Nephron progenitor cell (in vitro differentiated cells): ENCODE measurements at regions not wholly inside any gene's neighbourhood (a gene's known extent, or its start where the extent isn't known, plus 50 kb on each side); places are given as distances from the start of the nearest gene placed in this dataset.

Source experiments
- DNase-seq: peaks from one replicate; pipeline ENCODE4 v3.0.0; 2021
- H3K27ac Mint-ChIP-seq: 2 replicates; pipeline ENCODE4 v1.8.0; 2021; ENCODE audit warnings: mild to moderate bottlenecking, moderate library complexity, mixed read lengths
- H3K27me3 Mint-ChIP-seq: 2 replicates; pipeline ENCODE4 v1.8.0; 2021; ENCODE audit warnings: mild to moderate bottlenecking, low read depth, mixed read lengths; ENCODE audit not compliant: poor library complexity
- H3K36me3 Mint-ChIP-seq: 2 replicates; pipeline ENCODE4 v1.8.0; 2021; ENCODE audit warnings: low read depth, mixed read lengths
- H3K4me1 Mint-ChIP-seq: 2 replicates; pipeline ENCODE4 v1.8.0; 2021; ENCODE audit warnings: mixed read lengths
- H3K4me3 Mint-ChIP-seq: 2 replicates; pipeline ENCODE4 v1.8.0; 2021; ENCODE audit warnings: mild to moderate bottlenecking, moderate library complexity, mixed read lengths
- H3K9me3 Mint-ChIP-seq: 2 replicates; pipeline ENCODE4 v1.8.0; 2021; ENCODE audit warnings: mild to moderate bottlenecking, moderate library complexity, mixed read lengths
- TF ChIP-seq, protein P1 (sequence below): fragments of 200-600 bp; sonication (generic); IDR thresholded peaks from 2 replicates; pipeline ENCODE4 v1.5.0; 2021; ENCODE audit warnings: antibody characterized with exemption

DNA sequence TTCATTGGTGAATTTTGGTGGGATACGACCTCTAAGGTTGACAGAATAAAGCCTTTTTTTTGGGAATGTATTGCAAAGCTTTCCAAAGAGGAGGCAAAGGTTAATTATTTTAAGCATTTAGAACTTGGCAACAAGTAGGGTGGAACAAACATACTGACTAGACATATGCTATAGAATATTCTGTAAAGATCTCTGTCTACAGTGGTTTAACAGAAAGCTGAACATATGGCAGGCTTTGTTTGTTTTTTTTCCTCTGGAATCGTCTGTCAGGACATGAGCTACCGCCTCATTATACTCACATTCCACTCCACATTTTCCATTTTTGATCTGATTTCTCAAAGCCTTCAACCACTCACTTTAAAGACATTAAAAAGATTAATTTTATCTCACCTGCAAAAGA lies 153.4 kb upstream of the PELI2 start:
- Mint-ChIP-seq H3K36me3 (no peaks in the 10 kb centered on the region), H3K27ac (no peak overlapping the region), H3K27me3 (no peaks in the 10 kb centered on the region), H3K4me1 (peaks cover 11% of the 10 kb centered on the region), H3K4me3 (no peak overlapping the region), H3K9me3 (no peaks in the 10 kb centered on the region)
- TF ChIP-seq, protein P1, sequence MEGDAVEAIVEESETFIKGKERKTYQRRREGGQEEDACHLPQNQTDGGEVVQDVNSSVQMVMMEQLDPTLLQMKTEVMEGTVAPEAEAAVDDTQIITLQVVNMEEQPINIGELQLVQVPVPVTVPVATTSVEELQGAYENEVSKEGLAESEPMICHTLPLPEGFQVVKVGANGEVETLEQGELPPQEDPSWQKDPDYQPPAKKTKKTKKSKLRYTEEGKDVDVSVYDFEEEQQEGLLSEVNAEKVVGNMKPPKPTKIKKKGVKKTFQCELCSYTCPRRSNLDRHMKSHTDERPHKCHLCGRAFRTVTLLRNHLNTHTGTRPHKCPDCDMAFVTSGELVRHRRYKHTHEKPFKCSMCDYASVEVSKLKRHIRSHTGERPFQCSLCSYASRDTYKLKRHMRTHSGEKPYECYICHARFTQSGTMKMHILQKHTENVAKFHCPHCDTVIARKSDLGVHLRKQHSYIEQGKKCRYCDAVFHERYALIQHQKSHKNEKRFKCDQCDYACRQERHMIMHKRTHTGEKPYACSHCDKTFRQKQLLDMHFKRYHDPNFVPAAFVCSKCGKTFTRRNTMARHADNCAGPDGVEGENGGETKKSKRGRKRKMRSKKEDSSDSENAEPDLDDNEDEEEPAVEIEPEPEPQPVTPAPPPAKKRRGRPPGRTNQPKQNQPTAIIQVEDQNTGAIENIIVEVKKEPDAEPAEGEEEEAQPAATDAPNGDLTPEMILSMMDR, result no peak
- no peak for DNase-seq

DNA sequence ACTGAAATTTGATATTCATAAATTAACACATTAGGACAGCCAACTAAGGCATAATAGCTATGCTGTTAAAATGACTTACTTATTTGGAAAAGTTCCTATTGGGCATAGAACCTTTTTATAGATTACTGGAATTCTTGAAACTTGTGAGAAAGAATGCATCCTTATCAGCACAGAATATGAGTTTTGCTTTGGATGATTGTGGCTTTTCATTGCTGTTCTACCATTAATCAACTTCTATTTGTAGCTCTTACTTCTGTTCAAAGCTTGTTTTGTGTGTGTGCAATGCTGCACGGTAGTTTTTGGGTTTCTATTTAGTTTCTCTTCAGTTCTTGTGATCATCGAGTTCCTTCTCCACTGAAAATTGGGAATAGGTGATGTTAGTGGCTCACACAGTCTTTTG lies 152.4 kb upstream of the PELI2 start:
- H3K4me3 Mint-ChIP-seq, result no peak overlapping the region
- no peaks in the 10 kb centered on the region for H3K9me3 Mint-ChIP-seq
- H3K27ac Mint-ChIP-seq, result no peak overlapping the region
- DNase-seq, result no peak
- no peaks in the 10 kb centered on the region for H3K36me3 Mint-ChIP-seq
- peaks cover 11% of the 10 kb centered on the region for H3K4me1 Mint-ChIP-seq
- peaks cover 7% of the 10 kb centered on the region for H3K27me3 Mint-ChIP-seq
- TF ChIP-seq, protein P1, result no peak

DNA sequence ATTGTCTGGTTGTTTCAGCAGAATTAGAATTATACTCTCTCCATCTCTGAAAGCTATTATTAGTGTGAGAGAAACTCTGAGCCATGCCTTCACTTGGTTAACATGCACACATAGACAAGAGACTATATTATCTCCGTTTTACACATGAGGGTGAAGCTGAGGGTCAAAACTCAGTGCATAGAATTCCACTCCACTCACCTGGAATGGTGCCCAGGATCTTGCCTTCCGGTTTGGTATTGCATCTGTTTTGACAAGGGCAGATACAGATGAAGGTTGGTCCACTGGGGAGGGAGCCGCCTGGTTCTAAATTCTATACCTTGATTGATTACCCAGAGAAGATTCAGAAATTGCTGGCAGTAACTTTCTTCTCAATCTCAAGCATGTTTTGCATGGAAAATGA lies 149.5 kb upstream of the PELI2 start:
- H3K27ac Mint-ChIP-seq, result no peak overlapping the region

DNA sequence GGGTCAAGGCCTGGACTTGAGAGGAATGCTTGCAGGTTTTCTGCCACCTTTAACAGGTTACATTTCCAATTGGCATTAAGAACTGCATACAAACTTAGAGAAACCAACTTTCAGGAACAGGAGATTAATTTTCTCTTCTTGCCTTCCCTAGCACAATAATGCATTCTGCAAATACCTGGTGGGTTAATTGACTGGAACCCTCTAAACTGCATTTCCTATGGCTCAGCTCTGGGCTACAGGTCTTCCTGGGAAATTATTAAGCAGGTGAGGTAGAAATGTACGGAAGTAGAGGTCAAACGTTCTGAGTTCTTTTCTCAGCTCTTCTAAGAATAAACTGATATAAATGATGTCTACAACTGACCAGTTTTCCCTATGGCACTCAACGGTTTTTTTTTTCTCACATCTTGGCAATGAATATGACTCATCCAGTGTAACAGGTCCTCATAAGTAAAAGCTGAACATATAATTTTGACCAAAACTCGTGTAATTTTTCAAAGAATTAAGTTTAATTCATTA lies 144.9 kb upstream of the PELI2 start:
- Mint-ChIP-seq H3K4me1 (peaks cover 12% of the 10 kb centered on the region), H3K4me3 (no peak overlapping the region), H3K9me3 (no peaks in the 10 kb centered on the region), H3K27me3 (peaks cover 7% of the 10 kb centered on the region), H3K27ac (no peak overlapping the region), H3K36me3 (no peaks in the 10 kb centered on the region)
- no peak for DNase-seq
- TF ChIP-seq, protein P1, result no peak

More for the DNA sequence above, 149.5 kb upstream of the PELI2 start:
- no peak overlapping the region for H3K4me3 Mint-ChIP-seq
- DNase-seq, result no peak
- peaks cover 16% of the 10 kb centered on the region for H3K4me1 Mint-ChIP-seq
- H3K36me3 Mint-ChIP-seq, result no peaks in the 10 kb centered on the region
- peaks cover 7% of the 10 kb centered on the region for H3K27me3 Mint-ChIP-seq
- H3K9me3 Mint-ChIP-seq, result no peaks in the 10 kb centered on the region
- TF ChIP-seq, protein P1, result no peak

DNA sequence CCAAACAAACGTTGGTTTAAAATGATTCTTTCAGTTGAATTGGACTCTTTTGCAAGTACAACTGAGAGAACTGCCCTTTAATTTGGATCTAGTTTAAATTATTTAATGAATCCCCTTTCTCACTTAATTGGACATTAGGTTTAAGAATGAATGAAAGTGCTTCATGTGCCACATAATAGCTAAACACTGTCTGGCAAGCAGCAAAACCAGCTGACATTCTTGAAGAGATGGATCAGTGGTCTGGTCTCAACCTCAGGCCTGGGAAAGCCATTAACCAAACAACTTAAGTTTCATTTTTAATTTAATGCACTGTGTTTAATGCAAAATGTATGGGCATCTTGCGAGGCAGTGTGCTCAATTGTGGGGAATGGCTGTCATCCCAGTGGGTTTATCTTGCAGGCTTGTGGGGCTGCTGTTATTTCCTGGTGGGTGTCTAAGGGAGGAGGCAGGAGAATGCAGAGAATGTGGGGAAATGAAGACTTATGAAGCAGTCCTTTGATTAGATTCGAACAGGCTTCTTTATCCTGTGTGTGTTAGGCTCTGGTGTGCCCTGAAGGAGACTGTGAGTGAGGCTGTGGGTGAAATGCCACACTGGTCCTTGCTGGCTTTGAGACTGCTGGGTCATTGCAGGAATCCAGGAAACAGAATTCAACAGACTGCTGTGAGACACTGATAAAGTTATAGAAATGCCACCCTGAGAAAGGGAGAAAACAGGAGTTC lies 144.1 kb upstream of the PELI2 start:
- no peak overlapping the region for H3K4me3 Mint-ChIP-seq
- H3K36me3 Mint-ChIP-seq, result no peaks in the 10 kb centered on the region
- peaks cover 7% of the 10 kb centered on the region for H3K27me3 Mint-ChIP-seq
- no peak for DNase-seq
- H3K27ac Mint-ChIP-seq, result no peak overlapping the region
- no peaks in the 10 kb centered on the region for H3K9me3 Mint-ChIP-seq
- H3K4me1 Mint-ChIP-seq, result peaks cover 12% of the 10 kb centered on the region
- TF ChIP-seq, protein P1, result no peak
